ENCODE measurements at regions not wholly inside any gene's neighbourhood (a gene's known extent, or its start where the extent isn't known, plus 50 kb on each side); places are given as distances from the start of the nearest gene placed in this dataset.

- no peak for TF ChIP-seq CTCF (IDR thresholded peaks at IDR 0.05; ENCODE audit: low read length)
- TF ChIP-seq EZH2 (optimal IDR thresholded peaks at IDR 0.05; ENCODE audit: low read depth, low read length), result no peak
- no peak for TF ChIP-seq EZH2phosphoT487 (IDR thresholded peaks at IDR 0.05; ENCODE audit: low read length)
Measured at GRCh38 chr1:209038735-209039134, 544.8 kb upstream of the CAMK1G start.

Data from MM.1S (cell line).